AG04449 (cell line): ENCODE measurements at regions not wholly inside any gene's neighbourhood (a gene's known extent, or its start where the extent isn't known, plus 50 kb on each side); places are given as distances from the start of the nearest gene placed in this dataset.
"Not testable (repeated sequence)": the region's sequence is repeated elsewhere in the genome, so short reads cannot be mapped to it uniquely, and the experiment has no call there.

ENCODE experiments used
- CTCF ChIA-PET: fragments of 350-600 bp; formaldehyde crosslinking; extraction: SDS; loops from one replicate; lab custom pipeline; 2021; ENCODE audit warnings: antibody characterized with exemption; lab: Yijun Ruan, JAX
- POLR2A ChIA-PET: fragments of 400-600, 350-600 bp; formaldehyde crosslinking; extraction: SDS; loops from one replicate; lab custom pipeline; 2020; ENCODE audit warnings: antibody characterized with exemption, inconsistent platforms; lab: Yijun Ruan, JAX
- DNase-seq: peaks from one replicate; pipeline ENCODE4 v3.0.0-alpha.2; 2010; ENCODE audit warnings: low read depth, low spot score
- H3K4me3 ChIP-seq: 2 replicates; pipeline ENCODE4 v1.5.1; 2011; ENCODE audit warnings: low read depth, mild to moderate bottlenecking, control low read depth, low read length
- CTCF ChIP-seq: IDR thresholded peaks from one replicate; pipeline ENCODE4 v1.5.1; 2011; ENCODE audit warnings: mild to moderate bottlenecking, moderate library complexity, low read length, control low read depth, inconsistent platforms; ENCODE audit not compliant: insufficient read depth; ENCODE audit errors: missing control alignments

- CTCF ChIA-PET, result no interaction called here
- H3K4me3 ChIP-seq, result no peak overlapping the region
- no peak for TF ChIP-seq CTCF
- POLR2A ChIA-PET, result no interaction called here
- no peak for DNase-seq
These were observed 50.3 kb downstream of the RBFOX3 start for GRCh38 chr17:79560527-79560926.

GRCh38 chr17:79559111-79559887, 51.6 kb downstream of the RBFOX3 start:
- TF ChIP-seq CTCF, result no peak
- no peak overlapping the region for H3K4me3 ChIP-seq
- ChIA-PET POLR2A (no interaction called here), CTCF (no interaction called here)
- DNase-seq, result no peak

DNA sequence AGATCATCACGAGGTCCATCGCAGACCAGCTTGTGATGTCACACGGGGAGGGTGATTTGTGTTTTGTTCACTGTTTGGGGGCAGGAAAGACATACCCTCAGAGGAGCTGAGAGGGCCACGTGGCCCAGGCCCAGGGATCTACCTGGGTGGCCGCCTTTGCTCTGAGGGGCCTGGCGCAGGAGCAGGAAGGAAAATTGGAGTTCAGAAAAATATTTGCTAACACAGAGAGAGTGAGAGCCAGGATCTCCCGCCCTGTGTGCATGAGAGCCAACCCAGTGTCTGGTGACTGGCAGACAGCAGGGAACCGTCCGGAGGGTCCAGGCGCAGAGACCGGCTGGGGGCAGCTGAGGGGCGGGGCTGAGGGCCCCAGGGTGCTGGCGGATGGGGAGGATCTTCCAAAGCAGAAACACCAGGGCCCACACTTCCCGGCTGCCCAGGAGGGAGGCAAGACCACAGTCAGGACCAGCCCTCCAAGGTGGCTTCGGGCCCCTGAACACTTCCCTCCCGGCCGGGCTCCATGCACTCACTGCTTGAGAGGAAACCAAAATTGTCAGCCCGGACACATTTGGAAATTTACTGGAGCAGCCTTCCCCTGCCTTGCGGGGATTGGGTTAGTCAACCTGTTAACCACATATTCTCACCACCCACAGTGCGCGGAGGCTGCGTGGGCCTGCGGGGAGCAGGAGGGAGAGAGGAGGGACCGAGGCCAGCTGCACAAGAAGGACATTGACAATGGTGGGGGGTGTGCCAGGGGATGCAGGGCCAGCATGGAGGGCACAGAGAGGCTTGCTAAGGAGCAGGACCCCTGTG, 52.6 kb downstream of the RBFOX3 start:
- CTCF ChIA-PET, result no interaction called here
- no peak overlapping the region for H3K4me3 ChIP-seq
- POLR2A ChIA-PET, result no interaction called here
- no peak for TF ChIP-seq CTCF
- DNase-seq, result no peak

- no peak for DNase-seq
- ChIA-PET POLR2A (no interaction called here), CTCF (no interaction called here)
- H3K4me3 ChIP-seq, result no peak overlapping the region
- TF ChIP-seq CTCF, result no peak
These were observed 53.4 kb downstream of the RBFOX3 start for GRCh38 chr17:79557276-79558090.

- no peak for TF ChIP-seq CTCF
- H3K4me3 ChIP-seq, result no peak overlapping the region
- ChIA-PET CTCF (no interaction called here), POLR2A (no interaction called here)
- DNase-seq, result no peak
These were observed 54.6 kb downstream of the RBFOX3 start for GRCh38 chr17:79556271-79556670.

DNA sequence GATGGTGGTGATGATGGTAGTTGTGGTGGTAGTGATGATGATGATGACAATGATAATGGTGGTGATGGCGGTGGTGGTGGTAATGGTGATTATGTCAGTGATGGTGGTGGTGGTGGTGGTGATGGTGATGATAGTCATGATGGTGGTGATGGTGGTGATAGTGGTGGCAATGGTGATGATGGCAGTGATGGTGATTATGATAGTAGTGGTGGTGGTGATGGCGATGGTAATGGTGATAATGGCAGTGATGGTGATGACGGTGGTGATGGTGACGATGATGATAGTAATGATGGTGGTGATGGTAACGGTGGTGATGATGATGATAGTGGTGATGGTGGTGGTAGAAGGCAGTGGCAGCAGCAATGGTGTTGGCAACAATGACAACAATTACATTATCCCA, 55.3 kb downstream of the RBFOX3 start:
- no peak overlapping the region for H3K4me3 ChIP-seq
- ChIA-PET POLR2A (no interaction called here), CTCF (no interaction called here)
- TF ChIP-seq CTCF, result no peak
- no peak for DNase-seq

DNA sequence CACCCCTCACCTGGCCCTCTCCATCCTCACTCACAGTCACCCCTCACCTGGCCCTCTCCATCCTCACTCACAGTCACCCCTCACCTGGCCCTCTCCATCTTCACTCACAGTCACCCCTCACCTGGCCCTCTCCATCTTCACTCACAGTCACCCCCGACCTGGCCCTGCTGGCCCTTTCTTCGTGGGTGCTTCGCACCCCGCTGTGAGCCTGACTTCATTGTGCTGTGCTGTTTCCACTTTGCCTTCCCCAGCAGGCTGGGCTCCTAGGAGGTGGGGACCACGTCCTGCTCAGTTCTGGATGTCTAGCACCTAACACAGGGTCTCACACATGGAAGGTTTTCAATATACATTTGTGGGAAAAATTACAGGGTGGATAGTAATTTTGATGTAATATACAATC, 56.5 kb downstream of the RBFOX3 start:
- DNase-seq, POLR2A ChIA-PET, H3K4me3 ChIP-seq, CTCF ChIA-PET: not testable (repeated sequence)
